Glutamatergic neuron (in vitro differentiated cells): ENCODE measurements at regions not wholly inside any gene's neighbourhood (a gene's known extent, or its start where the extent isn't known, plus 50 kb on each side); places are given as distances from the start of the nearest gene placed in this dataset.

Experiments
- DNase-seq: peaks from one replicate; pipeline ENCODE4 v3.0.0; 2022
- H3K27ac Mint-ChIP-seq: one replicate; pipeline ENCODE4 v1.8.0; 2020; ENCODE audit warnings: mild to moderate bottlenecking, mixed read lengths, inconsistent platforms; ENCODE audit not compliant: unreplicated experiment
- H3K27me3 Mint-ChIP-seq: one replicate; pipeline ENCODE4 v1.8.0; 2020; ENCODE audit warnings: mild to moderate bottlenecking, moderate library complexity, mixed read lengths, inconsistent platforms; ENCODE audit not compliant: unreplicated experiment
- H3K36me3 Mint-ChIP-seq: one replicate; pipeline ENCODE4 v1.8.0; 2020; ENCODE audit warnings: mild to moderate bottlenecking, mixed read lengths, inconsistent platforms; ENCODE audit not compliant: unreplicated experiment
- H3K4me1 Mint-ChIP-seq: one replicate; pipeline ENCODE4 v1.8.0; 2020; ENCODE audit warnings: mild to moderate bottlenecking, low read depth, mixed read lengths, inconsistent platforms; ENCODE audit not compliant: unreplicated experiment
- H3K4me3 Mint-ChIP-seq: one replicate; pipeline ENCODE4 v1.8.0; 2020; ENCODE audit warnings: mild to moderate bottlenecking, mixed read lengths, inconsistent platforms; ENCODE audit not compliant: unreplicated experiment
- H3K9me3 Mint-ChIP-seq: one replicate; pipeline ENCODE4 v1.8.0; 2020; ENCODE audit warnings: mild to moderate bottlenecking, moderate library complexity, mixed read lengths, inconsistent platforms; ENCODE audit not compliant: unreplicated experiment
- CTCF ChIP-seq: fragments of 200-600 bp; sonication (generic); IDR thresholded peaks from one replicate; pipeline ENCODE4 v1.5.0; 2021; ENCODE audit not compliant: partially characterized antibody, unreplicated experiment

DNA sequence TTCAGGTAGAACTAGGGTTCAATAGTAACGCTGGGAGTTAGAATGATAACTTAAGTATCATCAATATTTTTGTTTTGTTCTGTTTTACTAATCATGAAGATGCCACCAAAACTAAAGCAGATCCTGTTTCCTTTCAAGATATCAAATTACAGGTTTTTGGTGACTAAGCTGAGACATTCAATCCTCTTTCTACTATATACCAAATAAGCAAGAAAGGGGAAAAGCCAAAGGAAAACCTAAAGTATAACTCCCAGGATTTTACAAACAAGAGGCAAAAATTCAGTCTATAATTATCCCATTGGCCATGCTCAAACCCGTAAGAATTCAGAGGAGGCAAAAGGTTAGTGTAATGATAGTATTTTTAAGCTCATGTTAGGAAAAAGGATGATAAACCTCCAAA, 175.2 kb upstream of the CCDC150 start:
- Mint-ChIP-seq H3K4me1 (peaks cover 46% of the 10 kb centered on the region), H3K36me3 (no peaks in the 10 kb centered on the region), H3K27ac (peak overlapping the region; percentile 85), H3K27me3 (peaks cover 1% of the 10 kb centered on the region), H3K4me3 (peak overlapping the region; percentile 41), H3K9me3 (peaks cover 2% of the 10 kb centered on the region)
- no peak for TF ChIP-seq CTCF
- DNase-seq = no peak

DNA sequence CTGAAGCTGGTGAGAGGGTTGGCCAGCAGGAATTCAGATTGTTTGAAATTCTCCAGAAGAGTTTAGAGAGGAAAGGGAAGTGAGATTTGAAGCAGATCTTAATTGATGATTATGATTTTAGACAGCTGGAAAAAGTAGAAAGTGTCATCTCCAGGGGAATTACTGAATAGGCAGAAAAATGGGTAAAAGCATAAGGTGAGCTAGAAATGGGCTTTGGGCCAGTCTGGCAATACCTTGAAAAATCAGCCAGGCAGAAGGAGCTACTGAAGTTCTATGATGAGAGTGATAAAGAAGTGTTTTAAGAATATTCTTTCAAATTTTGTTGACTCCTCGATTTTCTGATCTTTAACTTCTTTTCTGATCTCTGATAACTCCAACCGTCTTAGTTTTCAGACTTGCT, 172.9 kb upstream of the CCDC150 start:
- no peak for DNase-seq
- no peak overlapping the region for H3K27ac Mint-ChIP-seq
- H3K4me1 Mint-ChIP-seq = peaks cover 35% of the 10 kb centered on the region
- no peak overlapping the region for H3K4me3 Mint-ChIP-seq
- no peaks in the 10 kb centered on the region for H3K36me3 Mint-ChIP-seq
- no peaks in the 10 kb centered on the region for H3K9me3 Mint-ChIP-seq
- no peak for TF ChIP-seq CTCF
- H3K27me3 Mint-ChIP-seq = peaks cover 1% of the 10 kb centered on the region

GRCh38 chr2:196468394-196468793, 171.1 kb upstream of the CCDC150 start:
- no peaks in the 10 kb centered on the region for H3K9me3 Mint-ChIP-seq
- H3K36me3 Mint-ChIP-seq = no peaks in the 10 kb centered on the region
- no peak for DNase-seq
- H3K4me1 Mint-ChIP-seq = peaks cover 28% of the 10 kb centered on the region
- TF ChIP-seq CTCF = no peak
- H3K27me3 Mint-ChIP-seq = no peaks in the 10 kb centered on the region
- no peak overlapping the region for H3K27ac Mint-ChIP-seq
- H3K4me3 Mint-ChIP-seq = no peak overlapping the region

GRCh38 chr2:196473617-196474016, 165.9 kb upstream of the CCDC150 start:
- Mint-ChIP-seq H3K9me3 (peaks cover 5% of the 10 kb centered on the region), H3K27me3 (peaks cover 3% of the 10 kb centered on the region), H3K36me3 (no peaks in the 10 kb centered on the region), H3K4me1 (peaks cover 20% of the 10 kb centered on the region), H3K4me3 (no peak overlapping the region), H3K27ac (no peak overlapping the region)
- no peak for DNase-seq
- TF ChIP-seq CTCF = no peak

- Mint-ChIP-seq H3K4me1 (peaks cover 36% of the 10 kb centered on the region), H3K9me3 (peaks cover 9% of the 10 kb centered on the region), H3K36me3 (no peaks in the 10 kb centered on the region), H3K27me3 (peaks cover 5% of the 10 kb centered on the region), H3K4me3 (no peak overlapping the region), H3K27ac (no peak overlapping the region)
- no peak for DNase-seq
- no peak for TF ChIP-seq CTCF
Observed at GRCh38 chr2:196475611-196476010, 163.9 kb upstream of the CCDC150 start.
